Mucosa of descending colon (tissue), 3 donors: ENCODE measurements at regions not wholly inside any gene's neighbourhood (a gene's known extent, or its start where the extent isn't known, plus 50 kb on each side); places are given as distances from the start of the nearest gene placed in this dataset.
A peak's percentile ranks its signal among the peaks of the same experiment; 100 is the strongest.
"Not testable (repeated sequence)": the region's sequence is repeated elsewhere in the genome, so short reads cannot be mapped to it uniquely, and the experiment has no call there.

ENCODE experiments used
- ATAC-seq: fragments of 200-7000 bp; cut with Tn5 transposase; one replicate; pipeline ENCODE4 v1.9.1; 2020; ENCODE audit warnings: mild to moderate bottlenecking, moderate library complexity
- DNase-seq, 3 donors: peaks; one replicate each; pipeline ENCODE4 v3.0.0-alpha.2; 2020
- H3K36me3 ChIP-seq: fragments of 200-600 bp; one replicate; pipeline ENCODE4 v1.8.0; 2021; ENCODE audit warnings: low read depth, mild to moderate bottlenecking
- H3K4me1 ChIP-seq: fragments of 200-600 bp; one replicate; pipeline ENCODE4 v1.8.0; 2021; ENCODE audit warnings: low read depth, mild to moderate bottlenecking
- H3K4me3 ChIP-seq: fragments of 200-600 bp; one replicate; pipeline ENCODE4 v1.8.0; 2021; ENCODE audit warnings: mild to moderate bottlenecking
- H3K9me3 ChIP-seq: fragments of 200-600 bp; one replicate; pipeline ENCODE4 v1.8.0; 2021; ENCODE audit warnings: mild to moderate bottlenecking
- CTCF ChIP-seq: fragments of 200-600 bp; IDR thresholded peaks from one replicate; pipeline ENCODE4 v1.8.0; 2022; ENCODE audit warnings: antibody characterized with exemption, mild to moderate bottlenecking
- intact Hi-C, 2 donors: fragments of 100-400 bp; cut with DNase I in 1 of 2; cut with micrococcal nuclease in 1 of 2; formaldehyde crosslinking; loops; one replicate each; pipeline versions ENCODE4 v1.11.0 to v1.11.1; 2022; cut with DNase I, micrococcal nuclease
- donor health status: DM: no; HTN: no; CAD: no; lungs with moderate emphysema.
- donor health status: DM: no; HTN: no; CAD: no.
- donor health status: DM: no; HTN: yes; CAD: no.

GRCh38 chr5:154646745-154647113 lies 108.4 kb upstream of the LARP1 start:
- TF ChIP-seq CTCF, result no peak
- no peaks in the 10 kb centered on the region for H3K9me3 ChIP-seq
- H3K36me3 ChIP-seq, result no peaks in the 10 kb centered on the region
- DNase-seq, result peak in 2 of 3 donors; percentile 33 to 51
- no peak for ATAC-seq
- intact Hi-C loops, result no loop called here
- no peak overlapping the region for H3K4me3 ChIP-seq
- peaks cover 16% of the 10 kb centered on the region for H3K4me1 ChIP-seq

- Histone ChIP-seq H3K9me3 (no peaks in the 10 kb centered on the region), H3K4me1 (peaks cover 16% of the 10 kb centered on the region), H3K4me3 (no peak overlapping the region), H3K36me3 (no peaks in the 10 kb centered on the region)
- intact Hi-C loops, result no loop called here
- ATAC-seq, result no peak
- no peak for TF ChIP-seq CTCF
- no peak for DNase-seq
Observed at GRCh38 chr5:154644745-154645411, 110.3 kb upstream of the LARP1 start.

GRCh38 chr5:154642499-154643245 lies 112.5 kb upstream of the LARP1 start:
- DNase-seq (no peak), ATAC-seq (peak; percentile 44)
- Histone ChIP-seq H3K9me3 (no peaks in the 10 kb centered on the region), H3K36me3 (no peaks in the 10 kb centered on the region), H3K4me1 (peaks cover 9% of the 10 kb centered on the region), H3K4me3 (no peak overlapping the region)
- intact Hi-C loops, result no loop called here
- TF ChIP-seq CTCF, result no peak

- intact Hi-C loops, result not testable (repeated sequence)
Observed at GRCh38 chr5:154640213-154640831, 114.9 kb upstream of the LARP1 start.

GRCh38 chr5:154636786-154637185 lies 118.4 kb upstream of the LARP1 start:
- H3K36me3 ChIP-seq, H3K4me1 ChIP-seq, H3K4me3 ChIP-seq, ATAC-seq, H3K9me3 ChIP-seq, intact Hi-C loops, DNase-seq: not testable (repeated sequence)

More at GRCh38 chr5:154640213-154640831, 114.9 kb upstream of the LARP1 start:
- not testable (repeated sequence) for H3K4me1 ChIP-seq, H3K36me3 ChIP-seq, ATAC-seq, H3K9me3 ChIP-seq, H3K4me3 ChIP-seq
- peak in 1 of 3 donors; percentile 48 for DNase-seq
- TF ChIP-seq CTCF, result peak; percentile 21

- DNase-seq, H3K4me3 ChIP-seq, H3K36me3 ChIP-seq, H3K9me3 ChIP-seq, intact Hi-C loops, H3K4me1 ChIP-seq, ATAC-seq: not testable (repeated sequence)
Observed at GRCh38 chr5:154636271-154636670, 118.9 kb upstream of the LARP1 start.

- H3K4me1 ChIP-seq, H3K9me3 ChIP-seq, H3K36me3 ChIP-seq, DNase-seq, ATAC-seq, intact Hi-C loops, H3K4me3 ChIP-seq: not testable (repeated sequence)
Observed at GRCh38 chr5:154633744-154634143, 121.4 kb upstream of the LARP1 start.
